K562 (cell line): ENCODE measurements at regions not wholly inside any gene's neighbourhood (a gene's known extent, or its start where the extent isn't known, plus 50 kb on each side); places are given as distances from the start of the nearest gene placed in this dataset.

Source experiments
- GABPB1 ChIP-seq: sonication (generic); formaldehyde crosslinking; IDR thresholded peaks from 2 replicates; pipeline ENCODE4 v1.8.0; 2022; ENCODE audit warnings: mild to moderate bottlenecking, missing genetic modification reagents
- HDAC2 ChIP-seq: fragments of 450-650 bp; IDR thresholded peaks from 2 replicates; pipeline ENCODE4 v1.6.1; 2016; ENCODE audit warnings: mild to moderate bottlenecking
- L3MBTL2 ChIP-seq: fragments of 450-650 bp; IDR thresholded peaks from 2 replicates; pipeline ENCODE4 v1.6.1; 2016; ENCODE audit warnings: mild to moderate bottlenecking, moderate library complexity
- MIER1 ChIP-seq: fragments of 450-650 bp; IDR thresholded peaks from 2 replicates; pipeline ENCODE4 v1.6.1; 2016; ENCODE audit warnings: antibody characterized with exemption, mild to moderate bottlenecking, low read depth
- NFE2 ChIP-seq: IDR thresholded peaks from 2 replicates; pipeline ENCODE4 v1.6.1; 2014; ENCODE audit warnings: antibody characterized with exemption, low read depth
- RFX5 ChIP-seq: IDR thresholded peaks from 2 replicates; pipeline ENCODE4 v1.6.1; 2011; ENCODE audit warnings: low read depth, mild to moderate bottlenecking, improper control_type of control experiment, low read length
- SETDB1 ChIP-seq: IDR thresholded peaks from one replicate; pipeline ENCODE4 v1.6.1; 2012; ENCODE audit warnings: low read length, control low read depth, inconsistent platforms
- SRSF1 ChIP-seq: fragments of 200-400 bp; formaldehyde crosslinking; IDR thresholded peaks from 2 replicates; pipeline ENCODE4 v1.6.1; 2017; ENCODE audit warnings: mild to moderate bottlenecking, low read depth, low read length, moderate library complexity
- TCF3 ChIP-seq: sonication (generic); formaldehyde crosslinking; IDR thresholded peaks from 2 replicates; pipeline ENCODE4 v1.4.0; 2020; ENCODE audit warnings: mild to moderate bottlenecking, missing genetic modification reagents
- TFAM ChIP-seq: fragments of 250-450 bp; sonication (Bioruptor Pico); conservative IDR thresholded peaks from 2 replicates; pipeline ENCODE4 v1.5.0; 2021; ENCODE audit warnings: mild to moderate bottlenecking, moderate library complexity
- TF ChIP-seq, protein P1 (sequence below): fragments of 450-650 bp; IDR thresholded peaks from 2 replicates; pipeline ENCODE4 v1.6.1; 2016; ENCODE audit warnings: mild to moderate bottlenecking, moderate library complexity
- TF ChIP-seq, protein P2 (sequence below): fragments of 250-450 bp; sonication (Bioruptor Pico); IDR thresholded peaks from 2 replicates; pipeline ENCODE4 v1.8.0; 2022; ENCODE audit warnings: inconsistent platforms, mild to moderate bottlenecking, moderate library complexity, borderline replicate concordance
- TF ChIP-seq, protein P3 (sequence below): fragments of 250-450 bp; sonication (Bioruptor Pico); IDR thresholded peaks from 2 replicates; pipeline ENCODE4 v1.8.0; 2021; ENCODE audit warnings: moderate library complexity, mild to moderate bottlenecking, inconsistent platforms
- TF ChIP-seq, protein P4 (sequence below): fragments of 450-650 bp; IDR thresholded peaks from 2 replicates; pipeline ENCODE4 v1.6.1; 2018; ENCODE audit not compliant: partially characterized antibody

DNA sequence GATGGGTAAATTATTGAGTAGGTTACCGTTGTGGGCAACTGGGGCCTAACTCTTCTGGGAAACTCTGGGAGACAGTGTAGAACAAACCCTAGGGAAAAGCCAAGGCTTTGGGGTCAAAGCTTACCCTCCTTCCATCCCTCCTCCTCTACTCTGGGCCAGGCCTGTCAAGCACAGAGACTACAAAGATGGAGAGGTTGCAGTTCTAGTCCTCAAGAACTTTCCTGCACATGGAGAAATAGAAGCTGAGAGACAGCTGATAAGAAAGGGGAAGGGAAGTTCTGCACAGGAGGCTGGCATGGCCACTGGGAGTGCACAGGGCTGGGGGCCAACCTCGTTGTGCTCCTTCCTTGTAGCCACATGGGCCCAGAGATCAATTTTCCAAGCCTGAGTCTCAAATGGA lies 67.2 kb upstream of the ALX4 start (continued):
- TF ChIP-seq, protein P1, sequence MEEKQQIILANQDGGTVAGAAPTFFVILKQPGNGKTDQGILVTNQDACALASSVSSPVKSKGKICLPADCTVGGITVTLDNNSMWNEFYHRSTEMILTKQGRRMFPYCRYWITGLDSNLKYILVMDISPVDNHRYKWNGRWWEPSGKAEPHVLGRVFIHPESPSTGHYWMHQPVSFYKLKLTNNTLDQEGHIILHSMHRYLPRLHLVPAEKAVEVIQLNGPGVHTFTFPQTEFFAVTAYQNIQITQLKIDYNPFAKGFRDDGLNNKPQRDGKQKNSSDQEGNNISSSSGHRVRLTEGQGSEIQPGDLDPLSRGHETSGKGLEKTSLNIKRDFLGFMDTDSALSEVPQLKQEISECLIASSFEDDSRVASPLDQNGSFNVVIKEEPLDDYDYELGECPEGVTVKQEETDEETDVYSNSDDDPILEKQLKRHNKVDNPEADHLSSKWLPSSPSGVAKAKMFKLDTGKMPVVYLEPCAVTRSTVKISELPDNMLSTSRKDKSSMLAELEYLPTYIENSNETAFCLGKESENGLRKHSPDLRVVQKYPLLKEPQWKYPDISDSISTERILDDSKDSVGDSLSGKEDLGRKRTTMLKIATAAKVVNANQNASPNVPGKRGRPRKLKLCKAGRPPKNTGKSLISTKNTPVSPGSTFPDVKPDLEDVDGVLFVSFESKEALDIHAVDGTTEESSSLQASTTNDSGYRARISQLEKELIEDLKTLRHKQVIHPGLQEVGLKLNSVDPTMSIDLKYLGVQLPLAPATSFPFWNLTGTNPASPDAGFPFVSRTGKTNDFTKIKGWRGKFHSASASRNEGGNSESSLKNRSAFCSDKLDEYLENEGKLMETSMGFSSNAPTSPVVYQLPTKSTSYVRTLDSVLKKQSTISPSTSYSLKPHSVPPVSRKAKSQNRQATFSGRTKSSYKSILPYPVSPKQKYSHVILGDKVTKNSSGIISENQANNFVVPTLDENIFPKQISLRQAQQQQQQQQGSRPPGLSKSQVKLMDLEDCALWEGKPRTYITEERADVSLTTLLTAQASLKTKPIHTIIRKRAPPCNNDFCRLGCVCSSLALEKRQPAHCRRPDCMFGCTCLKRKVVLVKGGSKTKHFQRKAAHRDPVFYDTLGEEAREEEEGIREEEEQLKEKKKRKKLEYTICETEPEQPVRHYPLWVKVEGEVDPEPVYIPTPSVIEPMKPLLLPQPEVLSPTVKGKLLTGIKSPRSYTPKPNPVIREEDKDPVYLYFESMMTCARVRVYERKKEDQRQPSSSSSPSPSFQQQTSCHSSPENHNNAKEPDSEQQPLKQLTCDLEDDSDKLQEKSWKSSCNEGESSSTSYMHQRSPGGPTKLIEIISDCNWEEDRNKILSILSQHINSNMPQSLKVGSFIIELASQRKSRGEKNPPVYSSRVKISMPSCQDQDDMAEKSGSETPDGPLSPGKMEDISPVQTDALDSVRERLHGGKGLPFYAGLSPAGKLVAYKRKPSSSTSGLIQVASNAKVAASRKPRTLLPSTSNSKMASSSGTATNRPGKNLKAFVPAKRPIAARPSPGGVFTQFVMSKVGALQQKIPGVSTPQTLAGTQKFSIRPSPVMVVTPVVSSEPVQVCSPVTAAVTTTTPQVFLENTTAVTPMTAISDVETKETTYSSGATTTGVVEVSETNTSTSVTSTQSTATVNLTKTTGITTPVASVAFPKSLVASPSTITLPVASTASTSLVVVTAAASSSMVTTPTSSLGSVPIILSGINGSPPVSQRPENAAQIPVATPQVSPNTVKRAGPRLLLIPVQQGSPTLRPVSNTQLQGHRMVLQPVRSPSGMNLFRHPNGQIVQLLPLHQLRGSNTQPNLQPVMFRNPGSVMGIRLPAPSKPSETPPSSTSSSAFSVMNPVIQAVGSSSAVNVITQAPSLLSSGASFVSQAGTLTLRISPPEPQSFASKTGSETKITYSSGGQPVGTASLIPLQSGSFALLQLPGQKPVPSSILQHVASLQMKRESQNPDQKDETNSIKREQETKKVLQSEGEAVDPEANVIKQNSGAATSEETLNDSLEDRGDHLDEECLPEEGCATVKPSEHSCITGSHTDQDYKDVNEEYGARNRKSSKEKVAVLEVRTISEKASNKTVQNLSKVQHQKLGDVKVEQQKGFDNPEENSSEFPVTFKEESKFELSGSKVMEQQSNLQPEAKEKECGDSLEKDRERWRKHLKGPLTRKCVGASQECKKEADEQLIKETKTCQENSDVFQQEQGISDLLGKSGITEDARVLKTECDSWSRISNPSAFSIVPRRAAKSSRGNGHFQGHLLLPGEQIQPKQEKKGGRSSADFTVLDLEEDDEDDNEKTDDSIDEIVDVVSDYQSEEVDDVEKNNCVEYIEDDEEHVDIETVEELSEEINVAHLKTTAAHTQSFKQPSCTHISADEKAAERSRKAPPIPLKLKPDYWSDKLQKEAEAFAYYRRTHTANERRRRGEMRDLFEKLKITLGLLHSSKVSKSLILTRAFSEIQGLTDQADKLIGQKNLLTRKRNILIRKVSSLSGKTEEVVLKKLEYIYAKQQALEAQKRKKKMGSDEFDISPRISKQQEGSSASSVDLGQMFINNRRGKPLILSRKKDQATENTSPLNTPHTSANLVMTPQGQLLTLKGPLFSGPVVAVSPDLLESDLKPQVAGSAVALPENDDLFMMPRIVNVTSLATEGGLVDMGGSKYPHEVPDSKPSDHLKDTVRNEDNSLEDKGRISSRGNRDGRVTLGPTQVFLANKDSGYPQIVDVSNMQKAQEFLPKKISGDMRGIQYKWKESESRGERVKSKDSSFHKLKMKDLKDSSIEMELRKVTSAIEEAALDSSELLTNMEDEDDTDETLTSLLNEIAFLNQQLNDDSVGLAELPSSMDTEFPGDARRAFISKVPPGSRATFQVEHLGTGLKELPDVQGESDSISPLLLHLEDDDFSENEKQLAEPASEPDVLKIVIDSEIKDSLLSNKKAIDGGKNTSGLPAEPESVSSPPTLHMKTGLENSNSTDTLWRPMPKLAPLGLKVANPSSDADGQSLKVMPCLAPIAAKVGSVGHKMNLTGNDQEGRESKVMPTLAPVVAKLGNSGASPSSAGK = peak; percentile 35
- TF ChIP-seq MIER1 (no peak), SETDB1 (no peak), NFE2 (no peak), SRSF1 (no peak), RFX5 (no peak), L3MBTL2 (peak; percentile 58), TCF3 (CRISPR knock-in tag) (0 out of 2 replicates have a peak, but pooled peaks have one; percentile 11), GABPB1 (CRISPR knock-in tag) (no peak), TFAM (CRISPR knock-in tag) (no peak), HDAC2 (no peak)
- TF ChIP-seq, protein P2, sequence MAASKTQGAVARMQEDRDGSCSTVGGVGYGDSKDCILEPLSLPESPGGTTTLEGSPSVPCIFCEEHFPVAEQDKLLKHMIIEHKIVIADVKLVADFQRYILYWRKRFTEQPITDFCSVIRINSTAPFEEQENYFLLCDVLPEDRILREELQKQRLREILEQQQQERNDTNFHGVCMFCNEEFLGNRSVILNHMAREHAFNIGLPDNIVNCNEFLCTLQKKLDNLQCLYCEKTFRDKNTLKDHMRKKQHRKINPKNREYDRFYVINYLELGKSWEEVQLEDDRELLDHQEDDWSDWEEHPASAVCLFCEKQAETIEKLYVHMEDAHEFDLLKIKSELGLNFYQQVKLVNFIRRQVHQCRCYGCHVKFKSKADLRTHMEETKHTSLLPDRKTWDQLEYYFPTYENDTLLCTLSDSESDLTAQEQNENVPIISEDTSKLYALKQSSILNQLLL = no peak
- TF ChIP-seq, protein P3, sequence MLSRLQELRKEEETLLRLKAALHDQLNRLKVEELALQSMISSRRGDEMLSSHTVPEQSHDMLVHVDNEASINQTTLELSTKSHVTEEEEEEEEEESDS (CRISPR knock-in tag) = no peak
- TF ChIP-seq, protein P4, sequence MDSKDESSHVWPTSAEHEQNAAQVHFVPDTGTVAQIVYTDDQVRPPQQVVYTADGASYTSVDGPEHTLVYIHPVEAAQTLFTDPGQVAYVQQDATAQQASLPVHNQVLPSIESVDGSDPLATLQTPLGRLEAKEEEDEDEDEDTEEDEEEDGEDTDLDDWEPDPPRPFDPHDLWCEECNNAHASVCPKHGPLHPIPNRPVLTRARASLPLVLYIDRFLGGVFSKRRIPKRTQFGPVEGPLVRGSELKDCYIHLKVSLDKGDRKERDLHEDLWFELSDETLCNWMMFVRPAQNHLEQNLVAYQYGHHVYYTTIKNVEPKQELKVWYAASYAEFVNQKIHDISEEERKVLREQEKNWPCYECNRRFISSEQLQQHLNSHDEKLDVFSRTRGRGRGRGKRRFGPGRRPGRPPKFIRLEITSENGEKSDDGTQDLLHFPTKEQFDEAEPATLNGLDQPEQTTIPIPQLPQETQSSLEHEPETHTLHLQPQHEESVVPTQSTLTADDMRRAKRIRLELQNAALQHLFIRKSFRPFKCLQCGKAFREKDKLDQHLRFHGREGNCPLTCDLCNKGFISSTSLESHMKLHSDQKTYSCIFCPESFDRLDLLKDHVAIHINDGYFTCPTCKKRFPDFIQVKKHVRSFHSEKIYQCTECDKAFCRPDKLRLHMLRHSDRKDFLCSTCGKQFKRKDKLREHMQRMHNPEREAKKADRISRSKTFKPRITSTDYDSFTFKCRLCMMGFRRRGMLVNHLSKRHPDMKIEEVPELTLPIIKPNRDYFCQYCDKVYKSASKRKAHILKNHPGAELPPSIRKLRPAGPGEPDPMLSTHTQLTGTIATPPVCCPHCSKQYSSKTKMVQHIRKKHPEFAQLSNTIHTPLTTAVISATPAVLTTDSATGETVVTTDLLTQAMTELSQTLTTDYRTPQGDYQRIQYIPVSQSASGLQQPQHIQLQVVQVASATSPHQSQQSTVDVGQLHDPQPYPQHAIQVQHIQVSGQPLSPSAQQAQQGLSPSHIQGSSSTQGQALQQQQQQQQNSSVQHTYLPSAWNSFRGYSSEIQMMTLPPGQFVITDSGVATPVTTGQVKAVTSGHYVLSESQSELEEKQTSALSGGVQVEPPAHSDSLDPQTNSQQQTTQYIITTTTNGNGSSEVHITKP = no peak
